OCI-LY3 (cell line): ENCODE measurements at regions not wholly inside any gene's neighbourhood (a gene's known extent, or its start where the extent isn't known, plus 50 kb on each side); places are given as distances from the start of the nearest gene placed in this dataset.

Experiments
- H2AFZ ChIP-seq: fragments of 200-600, 300-600 bp; shearing (Covaris generic); 2 replicates; pipeline ENCODE4 v1.6.0; 2014; ENCODE audit warnings: antibody characterized with exemption, low read depth, low read length
- H3K27ac ChIP-seq: fragments of 200-600, 300-600 bp; sonication (generic); 2 replicates; pipeline ENCODE4 v1.5.1; 2014; ENCODE audit warnings: mild to moderate bottlenecking, low read length, moderate library complexity, mixed read lengths
- H3K27me3 ChIP-seq: fragments of 200-600, 300-600 bp; sonication (generic); 2 replicates; pipeline ENCODE4 v1.6.1; 2014; ENCODE audit warnings: low read depth, low read length, mixed read lengths
- H3K36me3 ChIP-seq: fragments of 200-600, 300-600 bp; sonication (generic); replicated peaks from 2 replicates; pipeline ENCODE3; 2014; ENCODE audit warnings: low read depth, low read length, mixed read lengths
- H3K4me1 ChIP-seq: fragments of 300-600, 200-600 bp; sonication (generic); 2 replicates; pipeline ENCODE4 v1.6.1; 2014; ENCODE audit warnings: low read length, mixed read lengths
- H3K4me2 ChIP-seq: fragments of 200-600, 300-600 bp; sonication (generic); 2 replicates; pipeline ENCODE4 v1.6.1; 2014; ENCODE audit warnings: low read length, mixed read lengths
- H3K4me3 ChIP-seq: fragments of 300-600, 200-600 bp; sonication (generic); 2 replicates; pipeline ENCODE4 v1.5.1; 2014; ENCODE audit warnings: antibody characterized with exemption, mild to moderate bottlenecking, low read length, moderate library complexity
- H3K79me2 ChIP-seq: fragments of 300-600, 200-600 bp; shearing (Covaris generic); 2 replicates; pipeline ENCODE4 v1.6.1; 2014; ENCODE audit warnings: mild to moderate bottlenecking, low read length, mixed read lengths
- H3K9ac ChIP-seq: fragments of 300-600, 200-600 bp; shearing (Covaris generic); 2 replicates; pipeline ENCODE4 v1.6.0; 2014; ENCODE audit warnings: mild to moderate bottlenecking, low read length, moderate library complexity
- H3K9me3 ChIP-seq: fragments of 200-600, 300-600 bp; shearing (Covaris generic); 2 replicates; pipeline ENCODE4 v1.6.1; 2014; ENCODE audit warnings: low read length, mixed read lengths; ENCODE audit not compliant: insufficient read depth
- H4K20me1 ChIP-seq: fragments of 200-600, 300-600 bp; sonication (generic); 2 replicates; pipeline ENCODE4 v1.6.1; 2016; ENCODE audit warnings: low read length, mixed read lengths; ENCODE audit not compliant: insufficient read depth
- CTCF ChIP-seq: fragments of 200-600, 300-600 bp; sonication (generic); IDR thresholded peaks from 2 replicates; pipeline ENCODE4 v1.5.1; 2014; ENCODE audit warnings: antibody characterized with exemption, low read length, low read depth
- EZH2phosphoT487 ChIP-seq: fragments of 200-600 bp; shearing (Covaris generic); IDR thresholded peaks from 2 replicates; pipeline ENCODE4 v1.6.1; 2018; ENCODE audit warnings: antibody characterized with exemption, mixed run types, low read depth

- H2AFZ ChIP-seq = no peak overlapping the region
- H4K20me1 ChIP-seq = no peaks in the 10 kb centered on the region
- H3K27ac ChIP-seq = no peak overlapping the region
- H3K4me3 ChIP-seq = peak overlapping the region; percentile 62
- peaks cover 23% of the 10 kb centered on the region for H3K4me1 ChIP-seq
- H3K4me2 ChIP-seq = peak overlapping the region; percentile 77
- H3K27me3 ChIP-seq = no peaks in the 10 kb centered on the region
- no peaks in the 10 kb centered on the region for H3K9me3 ChIP-seq
- no peaks in the 10 kb centered on the region for H3K36me3 ChIP-seq
- H3K79me2 ChIP-seq = no peaks in the 10 kb centered on the region
- no peak for TF ChIP-seq EZH2phosphoT487
- no peak for TF ChIP-seq CTCF
- H3K9ac ChIP-seq = peak overlapping the region; percentile 7; the same call in 1 of the 2 replicates
Measured at GRCh38 chr11:80620867-80621266, 1180.0 kb upstream of the TENM4 start.

GRCh38 chr11:80617156-80617555 lies 1176.3 kb upstream of the TENM4 start:
- Histone ChIP-seq H3K4me3 (no peak overlapping the region), H3K9me3 (no peaks in the 10 kb centered on the region), H3K9ac (no peak overlapping the region), H3K36me3 (no peaks in the 10 kb centered on the region), H3K79me2 (no peaks in the 10 kb centered on the region), H3K4me1 (peaks cover 23% of the 10 kb centered on the region), H3K4me2 (no peak overlapping the region), H2AFZ (no peak overlapping the region), H3K27ac (no peak overlapping the region), H4K20me1 (no peaks in the 10 kb centered on the region), H3K27me3 (no peaks in the 10 kb centered on the region)
- no peak for TF ChIP-seq EZH2phosphoT487
- TF ChIP-seq CTCF = no peak

GRCh38 chr11:80616070-80616800 lies 1175.4 kb upstream of the TENM4 start:
- H3K79me2 ChIP-seq = no peaks in the 10 kb centered on the region
- no peaks in the 10 kb centered on the region for H3K9me3 ChIP-seq
- no peak overlapping the region for H3K4me3 ChIP-seq
- H3K27ac ChIP-seq = no peak overlapping the region
- no peak overlapping the region for H3K4me2 ChIP-seq
- H3K4me1 ChIP-seq = peaks cover 14% of the 10 kb centered on the region
- TF ChIP-seq EZH2phosphoT487 (no peak), CTCF (no peak)
- no peak overlapping the region for H2AFZ ChIP-seq
- no peaks in the 10 kb centered on the region for H4K20me1 ChIP-seq
- H3K27me3 ChIP-seq = no peaks in the 10 kb centered on the region
- H3K9ac ChIP-seq = no peak overlapping the region
- no peaks in the 10 kb centered on the region for H3K36me3 ChIP-seq

GRCh38 chr11:80613655-80614054 lies 1172.8 kb upstream of the TENM4 start:
- H3K4me2 ChIP-seq = no peak overlapping the region
- TF ChIP-seq EZH2phosphoT487 (no peak), CTCF (no peak)
- no peaks in the 10 kb centered on the region for H3K9me3 ChIP-seq
- no peaks in the 10 kb centered on the region for H3K27me3 ChIP-seq
- H3K4me3 ChIP-seq = no peak overlapping the region
- H2AFZ ChIP-seq = no peak overlapping the region
- no peaks in the 10 kb centered on the region for H3K79me2 ChIP-seq
- no peaks in the 10 kb centered on the region for H4K20me1 ChIP-seq
- no peaks in the 10 kb centered on the region for H3K4me1 ChIP-seq
- no peak overlapping the region for H3K27ac ChIP-seq
- no peak overlapping the region for H3K9ac ChIP-seq
- no peaks in the 10 kb centered on the region for H3K36me3 ChIP-seq
